ENCODE measurements at regions not wholly inside any gene's neighbourhood (a gene's known extent, or its start where the extent isn't known, plus 50 kb on each side); places are given as distances from the start of the nearest gene placed in this dataset.
A peak's percentile ranks its signal among the peaks of the same experiment; 100 is the strongest.
"Not testable (repeated sequence)": the region's sequence is repeated elsewhere in the genome, so short reads cannot be mapped to it uniquely, and the experiment has no call there.

- DNase-seq: no peak
These were observed 91.8 kb upstream of the SERTAD2 start for GRCh38 chr2:64745562-64745961.

- DNase-seq: not testable (repeated sequence)
These were observed 94.0 kb upstream of the SERTAD2 start for GRCh38 chr2:64747690-64748091.

GRCh38 chr2:64748147-64748546 lies 94.4 kb upstream of the SERTAD2 start:
- DNase-seq: no peak

- no peak for DNase-seq
These were observed 94.8 kb upstream of the SERTAD2 start for GRCh38 chr2:64748561-64748960.

GRCh38 chr2:64749446-64749845 lies 95.7 kb upstream of the SERTAD2 start:
- no peak for DNase-seq

GRCh38 chr2:64750001-64750816 lies 96.5 kb upstream of the SERTAD2 start:
- peak; percentile 19 to 49 for DNase-seq

GRCh38 chr2:64750817-64751285 lies 97.1 kb upstream of the SERTAD2 start:
- peak; percentile 99 for DNase-seq

GRCh38 chr2:64751286-64752260 lies 97.9 kb upstream of the SERTAD2 start:
- peak in 1 of 2 donors; percentile 50 for DNase-seq

- no peak for DNase-seq
These were observed 99.7 kb upstream of the SERTAD2 start for GRCh38 chr2:64753399-64753798.

GRCh38 chr2:64754570-64754969 lies 100.9 kb upstream of the SERTAD2 start:
- no peak for DNase-seq

- DNase-seq: no peak
These were observed 103.4 kb upstream of the SERTAD2 start for GRCh38 chr2:64757126-64757525.

GRCh38 chr2:64760128-64760527 lies 106.4 kb upstream of the SERTAD2 start:
- DNase-seq: no peak

- no peak for DNase-seq
These were observed 108.7 kb upstream of the SERTAD2 start for GRCh38 chr2:64762301-64762997.

GRCh38 chr2:64763126-64763525 lies 109.4 kb upstream of the SERTAD2 start:
- DNase-seq: no peak

GRCh38 chr2:64765160-64765805 lies 111.6 kb upstream of the SERTAD2 start:
- DNase-seq: no peak

- peak in 1 of 2 donors; percentile 83 for DNase-seq
These were observed 113.3 kb upstream of the SERTAD2 start for GRCh38 chr2:64766841-64767669.

- peak; percentile 86 to 90 for DNase-seq
These were observed 114.2 kb upstream of the SERTAD2 start for GRCh38 chr2:64767670-64768468.

GRCh38 chr2:64768491-64769005 lies 114.8 kb upstream of the SERTAD2 start:
- DNase-seq: no peak

GRCh38 chr2:64769392-64770044 lies 115.8 kb upstream of the SERTAD2 start:
- DNase-seq: no peak
